ENCODE measurements at regions not wholly inside any gene's neighbourhood (a gene's known extent, or its start where the extent isn't known, plus 50 kb on each side); places are given as distances from the start of the nearest gene placed in this dataset.
"Not testable (repeated sequence)": the region's sequence is repeated elsewhere in the genome, so short reads cannot be mapped to it uniquely, and the experiment has no call there.

DNA sequence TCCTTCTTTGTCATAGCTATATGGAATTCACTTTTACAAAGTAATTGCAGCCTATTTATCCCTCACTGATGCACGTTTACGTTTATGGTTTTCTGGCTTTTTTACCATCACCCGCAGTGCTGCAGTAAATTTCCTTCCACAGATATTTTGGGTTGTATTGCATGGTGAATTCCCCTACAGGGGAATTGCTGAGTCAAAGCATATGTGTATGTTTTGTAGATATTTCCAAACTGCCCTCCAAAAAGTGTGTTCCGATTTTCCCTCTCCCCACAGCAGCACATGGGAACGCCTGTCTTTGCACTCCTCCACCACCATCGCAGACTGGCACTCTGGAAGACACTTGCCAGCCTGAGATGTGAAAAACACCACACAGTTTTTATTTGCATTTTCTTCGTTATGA lies 80.6 kb upstream of the UXS1 start:
- in situ Hi-C loops (cut with MboI; ENCODE audit: low pct_unique_long_range_greater_than_20kb, low sequenced_read_pairs): loop anchor here (25.0 kb wide), 1 partner anchor 263 kb away; no protein-coding TSS in a partner anchor
- DNase-seq: no peak

DNA sequence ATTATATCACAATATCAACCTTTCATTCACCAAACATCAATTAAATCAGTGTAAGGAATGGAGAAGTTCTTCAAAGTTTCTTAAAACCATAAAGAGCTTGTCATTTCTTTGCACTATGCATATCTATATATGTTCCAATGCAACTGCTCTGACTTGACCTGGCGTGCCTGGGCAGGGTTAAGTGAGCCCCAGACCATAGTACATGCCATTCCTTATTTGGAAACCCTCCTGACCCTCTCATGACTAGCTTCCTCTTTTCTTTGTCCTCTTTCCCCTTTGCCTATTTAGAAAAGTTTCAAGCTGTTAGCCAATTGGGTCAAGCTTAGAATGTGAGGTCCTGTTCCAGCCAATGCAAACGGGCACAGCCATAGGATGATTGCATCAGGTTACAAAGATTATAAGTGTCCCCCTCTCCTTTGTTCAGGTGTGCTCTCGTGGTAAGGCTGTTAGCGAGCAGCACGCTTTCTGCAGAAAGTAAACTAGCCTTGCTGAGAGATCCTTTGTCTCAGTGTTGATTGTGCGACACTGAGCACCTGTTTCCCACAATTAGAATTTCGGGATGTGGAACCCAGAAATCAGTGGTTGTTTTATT lies 78.2 kb upstream of the UXS1 start:
- in situ Hi-C loops (cut with MboI; ENCODE audit: low pct_unique_long_range_greater_than_20kb, low sequenced_read_pairs): no loop called here
- DNase-seq: peak; percentile 58

DNA sequence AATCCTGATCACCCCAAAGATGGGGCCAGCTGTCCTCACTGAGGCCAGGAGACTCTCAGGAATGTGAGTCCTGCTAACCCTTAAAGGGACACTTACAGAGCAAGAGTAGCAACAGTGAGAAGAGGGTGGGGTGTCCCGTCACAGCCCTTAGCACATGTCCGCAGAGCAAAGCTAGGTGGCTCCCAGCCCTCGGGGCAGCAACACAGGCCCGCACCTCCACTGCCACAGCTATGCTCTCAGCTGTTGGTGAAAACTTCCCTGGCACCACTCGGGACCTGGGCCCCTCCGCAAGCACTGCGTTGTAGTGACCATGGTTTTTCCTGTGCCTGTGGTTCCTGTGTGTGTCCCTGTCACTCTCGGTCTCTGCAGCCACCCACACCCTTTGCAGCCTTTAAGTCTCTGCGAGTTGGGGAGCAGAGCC lies 76.4 kb upstream of the UXS1 start:
- DNase-seq: no peak
- in situ Hi-C loops (cut with MboI; ENCODE audit: low pct_unique_long_range_greater_than_20kb, low sequenced_read_pairs): no loop called here

DNA sequence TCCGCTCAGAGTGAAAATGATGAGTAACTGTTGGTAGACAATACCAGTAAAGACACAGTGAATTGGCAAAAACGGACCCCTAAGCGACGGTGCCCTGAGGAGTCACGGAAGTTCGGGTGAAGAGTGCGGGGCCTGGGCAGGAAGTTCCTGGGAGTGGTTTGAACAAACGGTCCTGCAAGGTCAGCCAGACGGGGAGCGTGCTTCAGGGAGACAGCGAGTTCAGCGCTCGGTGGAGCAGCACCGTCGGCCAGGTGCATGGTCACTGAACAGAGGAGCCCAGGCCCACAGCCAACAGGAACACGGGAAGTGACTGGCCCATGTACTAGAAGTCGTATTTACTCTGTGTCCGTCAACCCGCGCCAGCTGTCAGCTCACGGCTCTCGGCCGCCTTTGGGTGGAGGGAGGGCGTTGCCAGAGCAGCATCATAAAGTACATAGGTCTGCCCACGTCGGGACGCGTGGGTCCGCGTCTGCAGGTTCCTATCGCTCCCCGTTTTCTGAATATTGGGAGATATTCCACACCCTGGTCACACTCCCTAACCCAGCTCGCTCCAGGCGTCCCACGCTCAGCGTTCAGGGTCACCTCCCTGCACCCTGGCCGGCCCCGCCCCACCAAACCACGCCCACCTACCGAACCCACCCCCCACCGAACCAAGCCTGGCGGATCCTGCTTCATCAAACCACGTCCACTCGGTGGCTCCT lies 75.6 kb upstream of the UXS1 start:
- in situ Hi-C loops (cut with MboI; ENCODE audit: low pct_unique_long_range_greater_than_20kb, low sequenced_read_pairs): no loop called here
- DNase-seq: no peak

DNA sequence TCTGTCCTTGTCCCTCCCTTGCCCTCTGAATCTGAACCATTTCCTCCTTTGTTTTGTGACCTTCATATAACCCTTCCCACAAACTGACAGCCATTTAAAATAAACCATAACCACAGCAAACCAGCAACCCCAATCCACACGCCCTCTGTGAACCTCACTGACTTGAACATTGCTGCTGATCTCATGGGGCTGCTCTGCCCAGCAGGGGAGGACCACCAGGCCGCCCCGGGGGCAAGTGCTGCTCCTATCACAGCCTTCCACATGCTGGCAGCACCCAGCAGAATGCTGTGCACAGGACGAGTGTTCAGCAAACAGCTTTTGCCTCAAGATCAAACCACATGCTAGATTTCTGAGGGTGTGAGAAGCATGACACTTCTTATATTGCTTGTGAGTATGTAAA lies 73.9 kb upstream of the UXS1 start:
- in situ Hi-C loops (cut with MboI; ENCODE audit: low pct_unique_long_range_greater_than_20kb, low sequenced_read_pairs): no loop called here
- DNase-seq: peak; percentile 35

DNA sequence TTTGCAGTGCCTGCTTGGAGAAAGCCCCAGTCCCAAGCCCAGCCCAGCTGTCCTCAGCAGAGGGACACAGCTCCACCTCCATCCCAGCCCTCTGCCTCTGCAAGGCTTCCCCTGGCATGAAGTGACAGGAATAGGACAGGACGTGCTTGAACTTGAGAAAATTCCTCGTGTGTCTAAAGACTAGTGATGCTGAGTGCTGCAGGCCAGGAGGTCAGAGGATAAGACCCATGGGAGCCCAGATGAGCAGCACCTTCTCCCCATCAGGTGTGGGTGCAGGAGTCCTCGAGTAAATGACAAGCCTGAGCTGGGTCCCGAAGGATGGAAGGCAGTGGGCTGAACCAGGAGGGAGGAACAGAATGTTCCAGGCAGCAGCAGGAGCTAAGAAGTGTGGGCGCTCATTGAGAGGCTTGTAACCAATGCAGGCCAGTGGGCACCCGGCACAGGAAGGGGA lies 67.8 kb upstream of the UXS1 start:
- no peak for DNase-seq
- in situ Hi-C loops (cut with MboI; ENCODE audit: low pct_unique_long_range_greater_than_20kb, low sequenced_read_pairs): no loop called here

DNA sequence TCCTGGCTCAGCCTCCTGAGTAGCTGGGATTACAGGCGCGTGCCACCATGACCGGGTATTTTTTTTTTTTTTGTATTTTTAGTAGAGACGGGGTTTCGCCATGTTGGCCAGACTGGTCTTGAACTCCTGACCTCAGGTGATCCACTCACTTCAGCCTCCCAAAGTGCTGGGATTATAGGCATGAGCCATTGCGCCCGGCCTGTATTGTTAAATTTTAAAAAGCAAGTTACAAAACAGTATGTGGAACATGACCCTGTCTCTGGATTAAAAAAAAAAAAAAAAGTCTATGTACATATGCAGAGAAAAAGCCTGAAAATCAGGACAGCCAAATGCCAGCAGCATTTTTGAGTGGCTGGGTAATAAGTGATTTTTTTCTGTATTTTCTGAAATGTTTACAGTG lies 64.8 kb upstream of the UXS1 start:
- in situ Hi-C loops (cut with MboI; ENCODE audit: low pct_unique_long_range_greater_than_20kb, low sequenced_read_pairs): not testable (repeated sequence)

DNA sequence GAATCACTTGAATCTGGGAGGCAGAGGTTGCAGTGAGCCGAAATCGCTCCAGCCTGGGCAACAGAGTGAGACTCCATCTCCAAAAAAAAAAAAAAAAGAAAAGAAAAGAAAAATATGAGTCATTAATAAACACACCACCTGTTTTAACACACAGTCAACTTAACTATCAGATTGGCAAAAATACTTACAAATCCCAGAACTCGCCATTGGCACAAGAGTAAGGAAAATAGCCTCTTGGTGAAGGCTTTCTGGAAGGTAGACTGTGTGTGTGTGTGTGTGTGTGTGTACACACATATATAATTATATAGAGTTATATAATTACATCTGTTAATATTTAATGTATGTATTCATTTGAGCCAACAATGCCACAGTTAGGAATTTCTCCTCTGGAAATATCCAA lies 63.7 kb upstream of the UXS1 start:
- in situ Hi-C loops (cut with MboI; ENCODE audit: low pct_unique_long_range_greater_than_20kb, low sequenced_read_pairs): no loop called here
- DNase-seq: no peak

More for the DNA sequence above, 64.8 kb upstream of the UXS1 start:
- DNase-seq: not testable (repeated sequence)

DNA sequence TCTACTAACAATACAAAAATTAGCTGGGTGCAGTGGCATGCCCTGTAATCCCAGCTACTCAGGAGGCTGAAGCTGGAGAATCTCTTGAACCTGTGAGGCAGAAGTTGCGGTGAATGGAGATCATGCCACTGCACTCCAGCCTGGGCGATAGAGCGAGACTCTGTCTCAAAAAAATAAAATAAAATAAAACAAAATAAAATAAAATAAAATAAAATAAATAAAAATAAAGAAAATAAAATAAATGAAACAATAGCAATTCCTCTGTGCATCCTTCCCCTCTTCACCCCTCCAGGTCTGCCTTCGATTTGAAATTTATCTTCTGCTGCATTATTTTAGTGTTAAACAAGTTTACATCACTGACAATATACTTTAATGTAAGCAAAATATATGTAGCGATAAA lies 63.0 kb upstream of the UXS1 start:
- DNase-seq: no peak
- in situ Hi-C loops (cut with MboI; ENCODE audit: low pct_unique_long_range_greater_than_20kb, low sequenced_read_pairs): no loop called here

DNA sequence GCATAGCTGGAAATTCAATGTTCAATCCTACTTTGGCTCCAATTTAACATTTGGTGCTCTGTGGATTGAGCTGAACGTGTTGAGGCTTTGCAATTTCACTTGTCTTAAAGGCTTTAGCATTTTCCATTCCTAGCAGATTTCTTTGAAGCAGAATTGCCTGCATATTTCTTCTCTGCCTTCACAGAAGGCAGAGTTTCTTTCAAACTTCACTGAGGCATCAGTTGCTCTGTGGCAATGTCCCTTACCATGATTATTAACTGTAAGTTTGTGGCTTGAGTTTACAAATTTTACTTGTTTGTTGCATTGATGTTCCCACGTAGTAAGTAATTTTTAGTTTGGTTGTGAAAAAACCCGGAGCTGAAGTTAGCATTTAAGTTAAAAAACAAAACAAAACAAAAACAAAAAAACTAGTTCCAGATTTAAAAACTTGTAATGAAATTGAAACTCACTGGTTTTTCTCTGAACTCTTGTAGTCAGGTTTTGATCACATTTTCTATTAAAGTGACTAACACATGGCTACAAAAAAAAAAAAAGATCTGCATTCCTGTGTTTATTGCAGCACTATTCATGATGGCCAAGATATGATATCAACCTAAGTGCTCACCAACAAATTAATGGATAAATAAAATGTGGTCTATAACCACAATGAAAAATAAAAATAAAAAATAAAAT lies 55.2 kb upstream of the UXS1 start:
- in situ Hi-C loops (cut with MboI; ENCODE audit: low pct_unique_long_range_greater_than_20kb, low sequenced_read_pairs): not testable (repeated sequence)

DNA sequence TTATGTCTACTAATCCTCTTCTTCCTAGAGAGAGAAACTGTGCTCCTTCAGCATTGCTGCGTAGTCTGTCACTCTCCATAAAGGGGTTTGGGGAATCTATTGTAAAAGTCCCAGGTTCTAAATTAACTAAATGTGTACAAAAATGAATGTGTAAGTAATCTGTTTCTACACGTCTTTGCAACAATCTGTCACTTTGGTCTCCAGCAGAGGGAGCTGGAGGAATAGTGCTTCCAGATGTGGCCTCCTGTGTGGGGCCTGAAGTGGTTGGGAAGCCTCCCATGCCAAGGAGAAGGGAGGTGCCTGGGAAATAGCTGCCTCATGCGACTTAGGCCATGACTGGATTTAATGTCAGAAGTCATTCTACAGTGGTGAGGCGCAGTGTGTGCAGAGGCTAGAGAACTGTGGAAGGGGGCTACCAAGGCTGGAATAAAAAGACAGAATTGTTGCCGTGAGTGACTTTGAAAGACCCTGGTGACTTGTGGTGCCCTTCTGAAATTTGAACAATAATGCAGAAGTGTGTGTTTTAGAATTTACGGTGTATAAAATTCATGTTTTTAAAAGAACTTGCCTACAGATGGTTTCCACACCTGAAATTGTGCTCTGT lies 54.5 kb upstream of the UXS1 start:
- in situ Hi-C loops (cut with MboI; ENCODE audit: low pct_unique_long_range_greater_than_20kb, low sequenced_read_pairs); DNase-seq: not testable (repeated sequence)

More for the DNA sequence above, 55.2 kb upstream of the UXS1 start:
- not testable (repeated sequence) for DNase-seq

Data from KBM-7 (cell line).